ENCODE measurements at regions not wholly inside any gene's neighbourhood (a gene's known extent, or its start where the extent isn't known, plus 50 kb on each side); places are given as distances from the start of the nearest gene placed in this dataset.

GRCh38 chr16:26970292-26970691, 96.4 kb upstream of the C16orf82 start:
- no peak for ATAC-seq (ENCODE audit: low read depth)
- ChIA-PET POLR2A (no interaction called here), CTCF (no interaction called here)
- Mint-ChIP-seq H3K27ac (no peak overlapping the region), H3K4me3 (no peak overlapping the region), H3K36me3 (ENCODE audit: low read depth) (no peaks in the 10 kb centered on the region), H3K9me3 (no peaks in the 10 kb centered on the region), H3K27me3 (peaks cover 2% of the 10 kb centered on the region), H3K4me1 (no peaks in the 10 kb centered on the region)
- no peak for TF ChIP-seq CTCF (IDR thresholded peaks at IDR 0.05)
- intact Hi-C loops (cut with micrococcal nuclease): no loop called here
- DNase-seq: no peak

- peaks cover 9% of the 10 kb centered on the region for H3K27me3 Mint-ChIP-seq
- H3K9me3 Mint-ChIP-seq: no peaks in the 10 kb centered on the region
- H3K36me3 Mint-ChIP-seq (ENCODE audit: low read depth): no peaks in the 10 kb centered on the region
- no peaks in the 10 kb centered on the region for H3K4me1 Mint-ChIP-seq
- no peak overlapping the region for H3K4me3 Mint-ChIP-seq
- POLR2A ChIA-PET: no interaction called here
- H3K27ac Mint-ChIP-seq: no peak overlapping the region
- intact Hi-C loops (cut with micrococcal nuclease): no loop called here
- ATAC-seq (ENCODE audit: low read depth) (no peak), DNase-seq (no peak)
- CTCF ChIA-PET: no interaction called here
- TF ChIP-seq CTCF (IDR thresholded peaks at IDR 0.05): no peak
Observed at GRCh38 chr16:26976873-26977272, 89.9 kb upstream of the C16orf82 start.

- Mint-ChIP-seq H3K4me1 (no peaks in the 10 kb centered on the region), H3K27ac (no peak overlapping the region), H3K4me3 (no peak overlapping the region), H3K9me3 (no peaks in the 10 kb centered on the region), H3K27me3 (peaks cover 15% of the 10 kb centered on the region), H3K36me3 (ENCODE audit: low read depth) (no peaks in the 10 kb centered on the region)
- TF ChIP-seq CTCF (IDR thresholded peaks at IDR 0.05): no peak
- ChIA-PET CTCF (no interaction called here), POLR2A (no interaction called here)
- DNase-seq (no peak), ATAC-seq (ENCODE audit: low read depth) (no peak)
- intact Hi-C loops (cut with micrococcal nuclease): no loop called here
Observed at GRCh38 chr16:26981266-26981938, 85.3 kb upstream of the C16orf82 start.

GRCh38 chr16:26982422-26982821, 84.3 kb upstream of the C16orf82 start:
- Mint-ChIP-seq H3K36me3 (ENCODE audit: low read depth) (no peaks in the 10 kb centered on the region), H3K27me3 (peaks cover 16% of the 10 kb centered on the region), H3K4me3 (no peak overlapping the region), H3K27ac (no peak overlapping the region), H3K4me1 (no peaks in the 10 kb centered on the region), H3K9me3 (no peaks in the 10 kb centered on the region)
- DNase-seq (no peak), ATAC-seq (ENCODE audit: low read depth) (no peak)
- no peak for TF ChIP-seq CTCF (IDR thresholded peaks at IDR 0.05)
- intact Hi-C loops (cut with micrococcal nuclease): no loop called here
- CTCF ChIA-PET: no interaction called here
- POLR2A ChIA-PET: no interaction called here

GRCh38 chr16:26983426-26983825, 83.3 kb upstream of the C16orf82 start:
- no peaks in the 10 kb centered on the region for H3K4me1 Mint-ChIP-seq
- peaks cover 16% of the 10 kb centered on the region for H3K27me3 Mint-ChIP-seq
- ATAC-seq (ENCODE audit: low read depth): no peak
- POLR2A ChIA-PET: no interaction called here
- intact Hi-C loops (cut with micrococcal nuclease): no loop called here
- no peaks in the 10 kb centered on the region for H3K9me3 Mint-ChIP-seq
- TF ChIP-seq CTCF (IDR thresholded peaks at IDR 0.05): no peak
- no peak overlapping the region for H3K4me3 Mint-ChIP-seq
- no peak overlapping the region for H3K27ac Mint-ChIP-seq
- no peak for DNase-seq
- H3K36me3 Mint-ChIP-seq (ENCODE audit: low read depth): no peaks in the 10 kb centered on the region
- CTCF ChIA-PET: no interaction called here

All from activated B cell treated with CpG ODN at 0.5 μM for 24 hours (primary cell).